ENCODE measurements at regions not wholly inside any gene's neighbourhood (a gene's known extent, or its start where the extent isn't known, plus 50 kb on each side); places are given as distances from the start of the nearest gene placed in this dataset.

DNA sequence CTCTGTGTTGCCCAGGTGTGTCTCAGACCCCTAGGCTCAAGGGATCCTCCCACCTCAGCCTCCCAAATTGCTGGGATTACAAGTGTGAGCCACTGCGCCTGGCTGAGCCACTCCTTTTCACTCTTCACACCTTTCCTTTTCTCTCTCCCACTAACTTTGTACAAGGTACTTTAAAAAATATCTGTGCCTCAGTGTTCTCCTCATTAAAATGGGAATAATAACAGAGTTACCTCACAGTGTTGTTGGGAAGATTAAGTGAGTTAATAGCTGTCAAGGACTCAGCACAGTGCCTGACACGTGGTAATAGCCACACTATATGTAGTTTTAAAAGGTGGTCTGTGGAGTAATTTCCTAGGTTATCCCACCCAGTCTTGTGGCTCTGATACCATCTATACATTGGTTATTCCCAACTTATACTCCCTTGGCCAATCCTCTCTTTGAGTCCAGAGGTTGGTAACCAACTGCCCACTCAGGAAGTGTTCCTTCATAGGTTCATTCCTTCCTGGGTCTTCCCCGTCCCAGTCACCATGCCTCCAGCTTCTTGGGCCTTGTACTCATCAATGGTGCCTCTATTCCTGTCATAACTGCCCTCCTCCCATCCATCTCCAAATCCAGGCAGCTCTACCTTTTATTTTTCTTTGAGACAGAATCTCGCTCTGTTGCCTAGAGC, 78.6 kb upstream of the NAA20 start:
- TF ChIP-seq, protein P1, sequence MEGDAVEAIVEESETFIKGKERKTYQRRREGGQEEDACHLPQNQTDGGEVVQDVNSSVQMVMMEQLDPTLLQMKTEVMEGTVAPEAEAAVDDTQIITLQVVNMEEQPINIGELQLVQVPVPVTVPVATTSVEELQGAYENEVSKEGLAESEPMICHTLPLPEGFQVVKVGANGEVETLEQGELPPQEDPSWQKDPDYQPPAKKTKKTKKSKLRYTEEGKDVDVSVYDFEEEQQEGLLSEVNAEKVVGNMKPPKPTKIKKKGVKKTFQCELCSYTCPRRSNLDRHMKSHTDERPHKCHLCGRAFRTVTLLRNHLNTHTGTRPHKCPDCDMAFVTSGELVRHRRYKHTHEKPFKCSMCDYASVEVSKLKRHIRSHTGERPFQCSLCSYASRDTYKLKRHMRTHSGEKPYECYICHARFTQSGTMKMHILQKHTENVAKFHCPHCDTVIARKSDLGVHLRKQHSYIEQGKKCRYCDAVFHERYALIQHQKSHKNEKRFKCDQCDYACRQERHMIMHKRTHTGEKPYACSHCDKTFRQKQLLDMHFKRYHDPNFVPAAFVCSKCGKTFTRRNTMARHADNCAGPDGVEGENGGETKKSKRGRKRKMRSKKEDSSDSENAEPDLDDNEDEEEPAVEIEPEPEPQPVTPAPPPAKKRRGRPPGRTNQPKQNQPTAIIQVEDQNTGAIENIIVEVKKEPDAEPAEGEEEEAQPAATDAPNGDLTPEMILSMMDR (conservative IDR thresholded peaks at IDR 0.05; ENCODE audit: low read length), result no peak
- TF ChIP-seq EZH2phosphoT487 (IDR thresholded peaks at IDR 0.05; ENCODE audit: borderline replicate concordance, low read depth, low read length), result no peak
